HFF-Myc (cell line): ENCODE measurements at regions not wholly inside any gene's neighbourhood (a gene's known extent, or its start where the extent isn't known, plus 50 kb on each side); places are given as distances from the start of the nearest gene placed in this dataset.

ENCODE experiments used
- DNase-seq: peaks from one replicate; pipeline ENCODE4 v3.0.0-alpha.2; 2011; ENCODE audit warnings: low read depth; ENCODE audit errors: extremely low read depth
- H3K4me3 ChIP-seq: replicated peaks from 2 replicates; pipeline ENCODE4 v1.5.1; 2011; ENCODE audit warnings: low read depth, mild to moderate bottlenecking, control low read depth, low read length
- TF ChIP-seq, protein P1 (sequence below): IDR thresholded peaks from 2 replicates; pipeline ENCODE4 v1.5.1; 2012; ENCODE audit warnings: mild to moderate bottlenecking, low read depth, low read length, control low read depth; ENCODE audit errors: missing control alignments

DNA sequence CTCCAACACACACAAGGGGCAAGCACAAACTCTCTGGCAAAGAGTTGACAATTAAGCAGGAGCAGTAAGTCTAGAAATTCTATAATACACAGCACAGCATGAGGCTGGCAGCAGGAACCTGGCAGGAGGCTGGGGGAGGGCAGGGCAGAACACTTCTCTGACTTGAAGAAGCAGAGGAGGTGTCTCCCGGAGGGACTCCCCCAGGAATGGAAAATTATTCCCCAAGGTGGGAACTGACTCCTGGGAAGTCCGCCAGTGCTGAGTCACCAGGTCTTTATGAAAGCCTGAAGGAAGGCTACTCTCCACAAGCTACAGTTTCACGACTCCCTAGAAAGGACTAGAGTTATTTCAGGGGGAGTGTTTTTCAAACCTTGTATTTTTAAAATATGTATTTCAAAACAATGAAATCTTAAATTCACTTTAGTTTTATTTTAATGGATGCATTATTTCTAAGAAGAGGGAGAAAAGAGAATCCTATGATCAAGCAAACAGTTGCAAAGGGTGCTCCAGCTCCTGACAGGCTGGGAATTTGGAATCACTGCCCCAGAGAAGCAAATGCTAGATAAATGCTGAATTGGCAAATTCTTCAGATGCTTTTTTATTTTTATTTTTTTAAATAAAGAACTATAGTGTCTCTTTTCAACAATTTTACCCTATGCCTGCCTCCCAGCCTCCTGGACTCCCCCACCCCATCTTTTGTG is 192.8 kb downstream of the LY86 start:
- no peak overlapping the region for H3K4me3 ChIP-seq
- DNase-seq: peak; percentile 37
- TF ChIP-seq, protein P1, sequence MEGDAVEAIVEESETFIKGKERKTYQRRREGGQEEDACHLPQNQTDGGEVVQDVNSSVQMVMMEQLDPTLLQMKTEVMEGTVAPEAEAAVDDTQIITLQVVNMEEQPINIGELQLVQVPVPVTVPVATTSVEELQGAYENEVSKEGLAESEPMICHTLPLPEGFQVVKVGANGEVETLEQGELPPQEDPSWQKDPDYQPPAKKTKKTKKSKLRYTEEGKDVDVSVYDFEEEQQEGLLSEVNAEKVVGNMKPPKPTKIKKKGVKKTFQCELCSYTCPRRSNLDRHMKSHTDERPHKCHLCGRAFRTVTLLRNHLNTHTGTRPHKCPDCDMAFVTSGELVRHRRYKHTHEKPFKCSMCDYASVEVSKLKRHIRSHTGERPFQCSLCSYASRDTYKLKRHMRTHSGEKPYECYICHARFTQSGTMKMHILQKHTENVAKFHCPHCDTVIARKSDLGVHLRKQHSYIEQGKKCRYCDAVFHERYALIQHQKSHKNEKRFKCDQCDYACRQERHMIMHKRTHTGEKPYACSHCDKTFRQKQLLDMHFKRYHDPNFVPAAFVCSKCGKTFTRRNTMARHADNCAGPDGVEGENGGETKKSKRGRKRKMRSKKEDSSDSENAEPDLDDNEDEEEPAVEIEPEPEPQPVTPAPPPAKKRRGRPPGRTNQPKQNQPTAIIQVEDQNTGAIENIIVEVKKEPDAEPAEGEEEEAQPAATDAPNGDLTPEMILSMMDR: no peak

DNA sequence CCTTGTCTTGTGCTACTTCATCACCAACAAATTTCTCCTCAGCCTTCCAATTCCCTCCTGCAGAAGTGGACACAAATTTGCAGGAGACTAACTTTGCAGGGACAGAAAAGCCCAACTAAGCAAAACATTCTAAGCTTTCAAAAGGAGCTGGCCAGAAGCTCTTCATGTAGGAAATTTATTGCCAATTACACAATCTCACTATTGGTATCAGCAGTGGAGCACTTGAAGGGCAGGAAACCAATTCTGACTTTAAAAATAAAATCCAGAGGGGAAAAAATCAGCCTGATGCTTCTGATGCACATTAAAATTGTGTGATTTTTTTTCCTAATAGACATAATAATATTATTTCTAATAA is 193.3 kb downstream of the LY86 start:
- TF ChIP-seq, protein P1: no peak
- DNase-seq: no peak
- no peak overlapping the region for H3K4me3 ChIP-seq

DNA sequence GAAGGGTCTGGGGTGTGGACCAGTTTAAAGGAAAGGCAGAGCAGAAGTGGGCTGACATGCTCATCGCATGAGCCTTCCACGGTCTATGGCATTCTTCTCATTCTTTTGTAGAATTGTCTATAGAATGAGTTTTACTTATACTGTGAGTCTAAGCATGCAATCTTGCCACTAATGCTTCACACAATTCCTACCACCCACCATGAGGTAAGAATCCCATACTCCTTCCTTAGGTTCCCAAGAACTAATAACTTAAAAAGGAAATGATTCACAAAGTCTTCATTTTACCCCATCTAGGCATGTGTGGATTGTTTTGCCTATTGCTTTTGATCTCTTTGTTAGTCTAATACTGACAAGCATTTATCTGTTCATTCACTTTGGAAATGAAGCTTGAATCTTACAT is 195.2 kb downstream of the LY86 start:
- TF ChIP-seq, protein P1: no peak
- no peak for DNase-seq
- H3K4me3 ChIP-seq: no peak overlapping the region

DNA sequence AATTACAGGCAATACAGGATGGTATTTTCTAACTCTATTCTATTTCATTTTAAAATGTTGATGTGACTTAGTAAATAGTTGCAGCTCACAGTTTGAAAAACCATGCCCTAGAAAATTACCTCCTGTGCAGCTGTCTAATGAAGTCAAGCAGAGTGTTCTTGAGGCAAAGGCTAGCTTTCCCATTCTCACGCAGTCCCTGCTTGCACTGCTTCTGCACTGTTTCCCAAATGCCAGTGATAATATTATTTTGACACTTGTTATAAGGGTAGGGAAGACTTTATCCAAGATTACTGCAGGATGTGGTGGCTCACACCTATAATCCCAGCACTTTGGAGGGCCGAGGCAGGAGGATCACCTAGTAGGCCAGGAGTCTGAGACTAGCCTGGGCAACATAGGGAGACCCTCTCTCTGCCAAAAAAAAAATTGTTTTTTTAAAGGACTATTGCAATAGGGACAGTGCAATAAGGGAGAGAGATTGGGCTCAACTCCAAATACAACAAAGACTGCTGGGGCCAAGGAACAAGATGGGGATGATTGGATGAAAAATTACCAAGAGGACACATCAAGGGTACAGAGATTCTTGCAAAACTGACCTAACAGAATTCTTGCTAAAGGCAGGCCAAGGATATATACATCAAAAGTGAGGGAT is 196.1 kb downstream of the LY86 start:
- DNase-seq: no peak
- H3K4me3 ChIP-seq: no peak overlapping the region
- TF ChIP-seq, protein P1: no peak

DNA sequence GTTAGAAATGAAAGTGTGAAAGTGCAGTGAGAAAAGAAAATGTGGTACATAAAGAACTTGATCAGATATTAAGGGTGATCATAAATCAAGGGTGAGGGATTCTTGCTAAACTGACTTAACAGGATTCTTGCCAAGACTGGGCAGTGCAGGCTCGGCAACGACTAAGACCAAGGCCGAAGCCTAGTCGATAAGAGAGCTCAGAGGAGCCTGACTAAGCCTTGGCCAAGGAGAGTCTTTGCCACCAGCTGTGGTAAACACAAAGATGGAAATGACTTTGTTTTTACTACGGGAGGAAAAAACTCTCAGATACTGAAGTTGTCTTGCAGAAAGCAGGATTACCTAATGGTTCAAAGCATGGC is 196.6 kb downstream of the LY86 start:
- no peak overlapping the region for H3K4me3 ChIP-seq
- DNase-seq: no peak
- TF ChIP-seq, protein P1: no peak

DNA sequence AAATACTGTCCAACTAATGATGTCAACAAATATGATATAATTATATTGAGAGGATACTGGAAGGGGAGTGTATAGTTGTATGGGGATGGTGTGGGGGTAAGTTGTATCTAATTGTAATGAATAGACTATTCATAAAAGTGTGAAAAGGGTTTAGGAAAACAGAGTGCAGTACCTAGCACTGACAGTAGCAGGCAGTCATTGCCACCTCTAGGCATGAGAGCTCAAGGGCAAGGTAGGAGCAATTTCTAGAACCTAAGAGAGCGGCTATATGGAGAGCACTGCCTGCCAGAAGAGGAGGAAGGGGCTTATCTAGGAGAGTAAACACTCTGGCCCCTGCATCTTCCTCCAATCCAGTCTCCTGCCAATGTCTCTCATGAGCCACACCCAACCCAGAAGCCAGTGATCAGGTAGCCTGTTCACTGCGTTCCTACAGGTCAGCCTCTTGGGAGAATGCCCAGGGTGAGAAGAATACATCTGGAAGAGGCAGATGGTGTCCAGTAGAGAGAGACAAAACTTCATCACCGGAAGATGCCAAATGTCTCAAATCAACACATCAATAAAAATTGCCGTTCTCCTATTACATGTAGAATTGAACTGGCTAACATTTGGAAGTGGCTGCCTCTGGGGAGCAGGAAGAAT is 200.0 kb downstream of the LY86 start:
- no peak for DNase-seq
- TF ChIP-seq, protein P1: peak; percentile 32
- no peak overlapping the region for H3K4me3 ChIP-seq

DNA sequence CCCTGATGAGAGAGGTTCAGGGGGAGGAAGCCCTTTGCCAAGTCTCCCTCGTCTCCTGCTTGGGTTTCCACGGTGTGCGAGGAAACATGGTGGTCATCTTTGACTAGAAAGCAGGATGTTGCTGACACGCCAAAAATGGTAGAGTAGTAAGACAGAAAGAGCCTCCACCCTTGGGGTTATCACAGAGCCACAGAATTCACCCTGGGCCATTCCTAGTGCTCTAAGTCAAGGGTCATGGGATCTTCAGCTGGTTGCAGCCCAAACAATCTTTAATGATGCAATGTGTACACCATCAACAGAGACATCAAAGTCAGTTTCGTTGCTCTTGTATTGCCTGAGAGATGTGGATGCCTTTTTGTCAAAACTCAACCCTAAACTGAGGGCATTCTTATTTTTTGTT is 201.9 kb downstream of the LY86 start:
- no peak for DNase-seq
- H3K4me3 ChIP-seq: no peak overlapping the region
- TF ChIP-seq, protein P1: no peak
